HG03025 (cell line): ENCODE measurements at regions not wholly inside any gene's neighbourhood (a gene's known extent, or its start where the extent isn't known, plus 50 kb on each side); places are given as distances from the start of the nearest gene placed in this dataset.

Experiments
- ATAC-seq: cut with Tn5 transposase; IDR thresholded peaks from one replicate; pipeline ENCODE4 v1.9.1; 2021; ENCODE audit warnings: mild to moderate bottlenecking, moderate library complexity; ENCODE audit not compliant: unreplicated experiment, low FRiP score

DNA sequence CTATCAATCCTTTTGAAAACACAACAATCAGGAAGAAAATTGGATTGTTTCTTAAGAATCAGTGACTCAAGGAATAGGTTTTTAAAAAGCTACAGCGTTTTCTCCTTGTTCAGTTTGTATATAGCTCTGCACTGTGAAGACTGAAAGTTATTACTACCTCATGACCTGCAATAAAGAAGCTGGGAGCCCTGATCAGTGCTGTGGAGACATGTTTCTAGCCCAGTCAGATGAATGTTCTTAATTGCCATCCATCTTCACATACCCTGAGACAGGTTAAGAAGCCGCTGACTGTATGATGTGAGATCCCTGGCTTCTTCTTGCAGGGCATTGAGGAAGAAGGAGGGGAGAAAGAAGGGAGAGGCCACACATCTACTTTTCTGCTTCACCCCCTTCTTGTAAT lies 58.0 kb upstream of the VWC2 start:
- ATAC-seq, result no peak

DNA sequence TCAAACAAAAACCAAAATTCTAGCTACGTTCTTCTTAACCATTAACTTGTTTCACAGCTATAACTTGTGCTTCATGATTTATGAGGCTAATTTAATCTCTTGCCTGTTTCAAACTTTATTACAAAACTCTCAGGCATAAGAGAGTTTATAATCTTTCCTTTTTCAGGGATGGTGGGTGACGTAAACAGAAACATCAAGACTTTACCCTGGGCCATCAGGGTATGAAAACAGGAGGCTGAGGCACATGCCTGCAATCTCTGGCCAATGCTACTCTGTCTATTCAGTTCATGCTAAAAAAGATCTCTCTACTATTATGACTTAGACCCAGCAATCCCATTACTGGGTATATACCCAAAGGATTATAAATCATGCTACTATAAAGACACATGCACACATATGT lies 55.9 kb upstream of the VWC2 start:
- no peak for ATAC-seq

GRCh38 chr7:49718760-49719159 lies 54.7 kb upstream of the VWC2 start:
- ATAC-seq, result no peak

DNA sequence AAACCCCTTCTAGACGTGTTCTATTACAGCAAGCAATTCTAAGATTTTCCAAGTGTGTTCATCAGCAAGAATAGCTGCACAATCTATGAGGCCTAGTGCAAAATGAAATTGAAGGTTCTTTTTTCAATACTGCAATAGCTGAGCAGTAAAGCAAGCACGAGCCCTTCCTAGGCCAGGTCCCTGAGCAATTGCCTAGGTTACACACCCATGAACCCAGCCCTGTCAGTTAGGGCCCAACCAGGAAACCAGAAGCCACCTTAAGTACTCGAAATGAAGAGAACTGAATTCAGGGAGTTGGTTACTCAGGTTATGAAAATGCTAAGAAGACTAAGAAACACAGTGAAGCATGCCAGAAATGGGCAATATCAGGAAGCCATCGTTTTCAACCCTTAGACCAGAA lies 52.0 kb upstream of the VWC2 start:
- no peak for ATAC-seq
